Neural cell (in vitro differentiated cells): ENCODE measurements at regions not wholly inside any gene's neighbourhood (a gene's known extent, or its start where the extent isn't known, plus 50 kb on each side); places are given as distances from the start of the nearest gene placed in this dataset.
"Not testable (repeated sequence)": the region's sequence is repeated elsewhere in the genome, so short reads cannot be mapped to it uniquely, and the experiment has no call there.

Experiments used
- H2AFZ ChIP-seq: fragments of 200-600, 300-800 bp; sonication (generic), shearing (Covaris generic); 2 replicates; pipeline ENCODE4 v1.6.0; 2014; ENCODE audit warnings: low read depth, mild to moderate bottlenecking, antibody characterized with exemption, low read length, moderate library complexity
- H3F3A ChIP-seq: fragments of 200-600 bp; shearing (Covaris generic); 2 replicates; pipeline ENCODE4 v1.6.1; 2016; ENCODE audit warnings: mild to moderate bottlenecking, moderate library complexity, mixed read lengths, antibody characterized with exemption, low read length; ENCODE audit not compliant: insufficient read depth, poor library complexity, severe bottlenecking
- H3K27ac ChIP-seq: fragments of 200-600, 300-800 bp; sonication (generic), shearing (Covaris generic); 2 replicates; pipeline ENCODE4 v1.5.1; 2014; ENCODE audit warnings: mild to moderate bottlenecking, low read length, moderate library complexity
- H3K27me3 ChIP-seq: fragments of 300-800, 200-600 bp; sonication (generic), shearing (Covaris generic); 2 replicates; pipeline ENCODE4 v1.6.0; 2014; ENCODE audit warnings: mild to moderate bottlenecking, low read depth, low read length, moderate library complexity; ENCODE audit not compliant: insufficient read depth
- H3K36me3 ChIP-seq: fragments of 300-800, 200-600 bp; sonication (generic), shearing (Covaris generic); 2 replicates; pipeline ENCODE4 v1.5.1; 2014; ENCODE audit warnings: mild to moderate bottlenecking, antibody characterized with exemption, low read length, moderate library complexity; ENCODE audit not compliant: insufficient read depth
- H3K4me2 ChIP-seq: fragments of 300-800, 200-600 bp; sonication (generic), shearing (Covaris generic); 2 replicates; pipeline ENCODE4 v1.6.0; 2014; ENCODE audit warnings: mild to moderate bottlenecking, low read length
- H3K4me3 ChIP-seq: fragments of 300-800, 200-600 bp; sonication (generic), shearing (Covaris generic); 2 replicates; pipeline ENCODE4 v1.5.1; 2014; ENCODE audit warnings: mild to moderate bottlenecking, low read length, moderate library complexity
- H3K79me2 ChIP-seq: fragments of 200-600 bp; shearing (Covaris generic); replicated peaks from 2 replicates; pipeline ENCODE4 v1.6.0; 2014; ENCODE audit warnings: mild to moderate bottlenecking, low read length, moderate library complexity; ENCODE audit not compliant: insufficient read depth
- H3K9ac ChIP-seq: fragments of 300-800, 200-600 bp; sonication (generic), shearing (Covaris generic); 2 replicates; pipeline ENCODE4 v1.6.1; 2016; ENCODE audit warnings: mild to moderate bottlenecking, low read length, mixed read lengths
- H3K9me2 ChIP-seq: fragments of 200-600 bp; shearing (Covaris generic); 2 replicates; pipeline ENCODE4 v1.6.1; 2016; ENCODE audit warnings: mild to moderate bottlenecking, low read length, mixed read lengths; ENCODE audit not compliant: insufficient read depth
- H3K9me3 ChIP-seq: fragments of 200-600, 300-800 bp; sonication (generic), shearing (Covaris generic); 2 replicates; pipeline ENCODE4 v1.6.1; 2016; ENCODE audit warnings: mild to moderate bottlenecking, mixed run types, low read length, moderate library complexity, mixed read lengths
- H4K20me1 ChIP-seq: fragments of 200-600 bp; shearing (Covaris generic); 2 replicates; pipeline ENCODE4 v1.6.1; 2016; ENCODE audit warnings: mild to moderate bottlenecking, mixed run types; ENCODE audit not compliant: insufficient read depth
- CTCF ChIP-seq: fragments of 450-650 bp; IDR thresholded peaks from 2 replicates; pipeline ENCODE4 v1.5.1; 2014; ENCODE audit warnings: antibody characterized with exemption, mild to moderate bottlenecking, moderate library complexity; ENCODE audit not compliant: poor library complexity, severe bottlenecking
- EP300 ChIP-seq: fragments of 450-650 bp; conservative IDR thresholded peaks from 2 replicates; pipeline ENCODE4 v1.6.1; 2014; ENCODE audit warnings: antibody characterized with exemption, mild to moderate bottlenecking, moderate library complexity; ENCODE audit not compliant: poor library complexity, severe bottlenecking
- EZH2 ChIP-seq: fragments of 200-600, 300-800 bp; shearing (Covaris generic), sonication (generic); IDR thresholded peaks from 2 replicates; pipeline ENCODE4 v1.6.1; 2014; ENCODE audit warnings: antibody characterized with exemption, low read length, borderline replicate concordance, mild to moderate bottlenecking; ENCODE audit not compliant: insufficient read depth, poor library complexity, severe bottlenecking
- MXI1 ChIP-seq: fragments of 450-650 bp; conservative IDR thresholded peaks from 2 replicates; pipeline ENCODE4 v1.6.1; 2014; ENCODE audit warnings: antibody characterized with exemption, mild to moderate bottlenecking; ENCODE audit not compliant: poor library complexity, severe bottlenecking
- POLR2AphosphoS5 ChIP-seq: IDR thresholded peaks from 2 replicates; pipeline ENCODE4 v1.6.1; 2012
- RAD21 ChIP-seq: fragments of 450-650 bp; conservative IDR thresholded peaks from 2 replicates; pipeline ENCODE4 v1.6.1; 2014; ENCODE audit warnings: antibody characterized with exemption, mild to moderate bottlenecking, moderate library complexity
- SMC3 ChIP-seq: fragments of 450-650 bp; conservative IDR thresholded peaks from 2 replicates; pipeline ENCODE4 v1.6.1; 2014; ENCODE audit warnings: antibody characterized with exemption, mild to moderate bottlenecking, moderate library complexity; ENCODE audit not compliant: poor library complexity
- TAF1 ChIP-seq: IDR thresholded peaks from 2 replicates; pipeline ENCODE4 v1.6.1; 2012; ENCODE audit warnings: low read depth
- TF ChIP-seq, protein P1 (sequence below): IDR thresholded peaks from 2 replicates; pipeline ENCODE4 v1.6.1; 2012; ENCODE audit warnings: borderline replicate concordance

DNA sequence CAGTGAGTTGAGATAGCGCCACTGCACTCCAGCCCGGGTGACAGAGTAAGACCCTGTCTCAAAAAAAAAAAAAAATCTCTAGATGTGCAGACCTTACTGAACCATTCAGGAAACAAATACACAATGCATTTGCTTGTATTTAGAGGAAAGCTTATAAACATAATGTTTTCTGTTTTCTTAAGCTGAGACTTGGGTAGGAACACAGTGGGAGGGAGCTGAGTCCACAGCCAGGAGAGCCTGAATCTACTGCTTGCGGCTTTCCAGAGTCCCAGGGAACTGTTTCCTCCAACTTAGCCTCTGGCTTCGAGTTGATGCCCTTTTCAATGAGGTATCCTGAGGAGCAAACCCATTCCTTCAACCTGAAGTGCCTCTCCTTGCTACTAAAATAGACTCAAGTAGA lies 83.0 kb upstream of the PITRM1 start (continued):
- no peak for TF ChIP-seq MXI1
- TF ChIP-seq POLR2AphosphoS5: no peak
- no peak for TF ChIP-seq SMC3

DNA sequence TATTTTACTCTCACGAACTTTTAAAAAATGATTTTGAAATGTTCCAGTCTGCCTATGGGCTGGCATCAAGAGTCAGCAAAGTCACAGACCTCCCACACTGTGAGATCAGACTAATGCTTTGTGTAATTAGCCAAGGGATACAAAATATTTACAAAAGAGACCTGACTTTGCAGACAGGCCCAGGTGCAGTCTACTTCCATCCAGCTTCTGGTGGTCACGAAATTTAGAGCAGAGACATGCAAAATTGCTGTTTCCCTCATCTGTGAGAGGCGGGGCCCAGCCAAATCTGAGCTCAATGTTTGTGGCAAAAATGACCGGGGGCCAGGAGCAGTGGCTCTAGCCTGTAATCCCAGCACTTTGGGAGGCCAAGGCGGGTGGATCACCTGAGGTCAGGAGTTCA lies 82.5 kb upstream of the PITRM1 start:
- Histone ChIP-seq H3K27me3 (no peaks in the 10 kb centered on the region), H3K4me3 (no peak overlapping the region), H3F3A (no peaks in the 10 kb centered on the region), H3K27ac (no peak overlapping the region), H4K20me1 (no peaks in the 10 kb centered on the region), H3K36me3 (no peaks in the 10 kb centered on the region), H3K9me2 (no peaks in the 10 kb centered on the region), H2AFZ (no peak overlapping the region), H3K9ac (no peak overlapping the region), H3K4me2 (no peak overlapping the region), H3K79me2 (no peaks in the 10 kb centered on the region), H3K9me3 (no peaks in the 10 kb centered on the region)
- TF ChIP-seq, protein P1, sequence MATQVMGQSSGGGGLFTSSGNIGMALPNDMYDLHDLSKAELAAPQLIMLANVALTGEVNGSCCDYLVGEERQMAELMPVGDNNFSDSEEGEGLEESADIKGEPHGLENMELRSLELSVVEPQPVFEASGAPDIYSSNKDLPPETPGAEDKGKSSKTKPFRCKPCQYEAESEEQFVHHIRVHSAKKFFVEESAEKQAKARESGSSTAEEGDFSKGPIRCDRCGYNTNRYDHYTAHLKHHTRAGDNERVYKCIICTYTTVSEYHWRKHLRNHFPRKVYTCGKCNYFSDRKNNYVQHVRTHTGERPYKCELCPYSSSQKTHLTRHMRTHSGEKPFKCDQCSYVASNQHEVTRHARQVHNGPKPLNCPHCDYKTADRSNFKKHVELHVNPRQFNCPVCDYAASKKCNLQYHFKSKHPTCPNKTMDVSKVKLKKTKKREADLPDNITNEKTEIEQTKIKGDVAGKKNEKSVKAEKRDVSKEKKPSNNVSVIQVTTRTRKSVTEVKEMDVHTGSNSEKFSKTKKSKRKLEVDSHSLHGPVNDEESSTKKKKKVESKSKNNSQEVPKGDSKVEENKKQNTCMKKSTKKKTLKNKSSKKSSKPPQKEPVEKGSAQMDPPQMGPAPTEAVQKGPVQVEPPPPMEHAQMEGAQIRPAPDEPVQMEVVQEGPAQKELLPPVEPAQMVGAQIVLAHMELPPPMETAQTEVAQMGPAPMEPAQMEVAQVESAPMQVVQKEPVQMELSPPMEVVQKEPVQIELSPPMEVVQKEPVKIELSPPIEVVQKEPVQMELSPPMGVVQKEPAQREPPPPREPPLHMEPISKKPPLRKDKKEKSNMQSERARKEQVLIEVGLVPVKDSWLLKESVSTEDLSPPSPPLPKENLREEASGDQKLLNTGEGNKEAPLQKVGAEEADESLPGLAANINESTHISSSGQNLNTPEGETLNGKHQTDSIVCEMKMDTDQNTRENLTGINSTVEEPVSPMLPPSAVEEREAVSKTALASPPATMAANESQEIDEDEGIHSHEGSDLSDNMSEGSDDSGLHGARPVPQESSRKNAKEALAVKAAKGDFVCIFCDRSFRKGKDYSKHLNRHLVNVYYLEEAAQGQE: no peak
- TF ChIP-seq RAD21 (no peak), MXI1 (no peak), TAF1 (no peak), SMC3 (no peak), EZH2 (no peak), CTCF (no peak)

DNA sequence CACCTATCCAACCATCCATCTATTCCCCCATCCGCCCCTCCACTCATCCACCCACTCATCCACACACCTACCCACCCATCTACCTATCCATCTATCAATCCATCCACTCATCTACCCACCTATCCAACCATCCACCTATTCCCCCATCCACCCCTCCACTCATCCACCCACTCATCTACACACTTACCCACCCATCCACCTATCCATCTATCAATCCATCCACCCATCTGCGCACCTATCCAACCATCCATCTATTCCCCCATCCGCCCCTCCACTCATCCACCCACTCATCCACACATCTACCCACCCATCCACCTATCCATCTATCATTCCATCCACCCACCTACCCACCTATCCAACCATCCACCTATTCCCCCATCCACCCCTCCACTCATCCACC lies 81.4 kb upstream of the PITRM1 start:
- not testable (repeated sequence) for H3F3A ChIP-seq, H4K20me1 ChIP-seq, H3K9ac ChIP-seq, H3K36me3 ChIP-seq, H3K4me2 ChIP-seq, H3K9me3 ChIP-seq, H2AFZ ChIP-seq, H3K9me2 ChIP-seq, H3K79me2 ChIP-seq, H3K4me3 ChIP-seq, H3K27me3 ChIP-seq, H3K27ac ChIP-seq

- Histone ChIP-seq H3K4me3 (no peak overlapping the region), H3K36me3 (no peaks in the 10 kb centered on the region), H3K9me3 (no peaks in the 10 kb centered on the region)
These were observed 78.6 kb upstream of the PITRM1 start for GRCh38 chr10:3251172-3251571.

More at GRCh38 chr10:3251172-3251571, 78.6 kb upstream of the PITRM1 start:
- Histone ChIP-seq H3K9ac (no peak overlapping the region), H3K27me3 (no peaks in the 10 kb centered on the region), H2AFZ (no peak overlapping the region), H3K4me2 (no peak overlapping the region), H4K20me1 (no peaks in the 10 kb centered on the region), H3F3A (no peaks in the 10 kb centered on the region), H3K9me2 (no peaks in the 10 kb centered on the region), H3K79me2 (no peaks in the 10 kb centered on the region), H3K27ac (no peak overlapping the region)
- TF ChIP-seq, protein P1: no peak
- TF ChIP-seq RAD21 (no peak), CTCF (no peak), SMC3 (no peak), POLR2AphosphoS5 (no peak), EP300 (no peak), MXI1 (no peak), EZH2 (no peak), TAF1 (no peak)
